Type B pancreatic cell (in vitro differentiated cells): ENCODE measurements at regions not wholly inside any gene's neighbourhood (a gene's known extent, or its start where the extent isn't known, plus 50 kb on each side); places are given as distances from the start of the nearest gene placed in this dataset.
"Not testable (repeated sequence)": the region's sequence is repeated elsewhere in the genome, so short reads cannot be mapped to it uniquely, and the experiment has no call there.

ENCODE experiments used
- DNase-seq: peaks from one replicate; pipeline ENCODE4 v3.0.0; 2021; ENCODE audit warnings: mixed read lengths; ENCODE audit not compliant: unreplicated experiment; ENCODE audit errors: extremely low spot score
- H3K27ac Mint-ChIP-seq: 2 replicates; pipeline ENCODE4 v1.8.0; 2021; ENCODE audit warnings: mild to moderate bottlenecking, mixed read lengths
- H3K27me3 Mint-ChIP-seq: 2 replicates; pipeline ENCODE4 v1.8.0; 2021; ENCODE audit warnings: mixed read lengths
- H3K36me3 Mint-ChIP-seq: 2 replicates; pipeline ENCODE4 v1.8.0; 2021; ENCODE audit warnings: mixed read lengths
- H3K4me1 Mint-ChIP-seq: one replicate; pipeline ENCODE4 v1.8.0; 2021; ENCODE audit warnings: mixed read lengths; ENCODE audit not compliant: unreplicated experiment
- H3K4me3 Mint-ChIP-seq: 2 replicates; pipeline ENCODE4 v1.8.0; 2021; ENCODE audit warnings: mild to moderate bottlenecking, mixed read lengths
- H3K9me3 Mint-ChIP-seq: 2 replicates; pipeline ENCODE4 v1.8.0; 2021; ENCODE audit warnings: mixed read lengths
- TF ChIP-seq, protein P1 (sequence below): fragments of 200-600 bp; sonication (generic); conservative IDR thresholded peaks from 2 replicates; pipeline ENCODE4 v1.5.0; 2021; ENCODE audit warnings: antibody characterized with exemption, mild to moderate bottlenecking

DNA sequence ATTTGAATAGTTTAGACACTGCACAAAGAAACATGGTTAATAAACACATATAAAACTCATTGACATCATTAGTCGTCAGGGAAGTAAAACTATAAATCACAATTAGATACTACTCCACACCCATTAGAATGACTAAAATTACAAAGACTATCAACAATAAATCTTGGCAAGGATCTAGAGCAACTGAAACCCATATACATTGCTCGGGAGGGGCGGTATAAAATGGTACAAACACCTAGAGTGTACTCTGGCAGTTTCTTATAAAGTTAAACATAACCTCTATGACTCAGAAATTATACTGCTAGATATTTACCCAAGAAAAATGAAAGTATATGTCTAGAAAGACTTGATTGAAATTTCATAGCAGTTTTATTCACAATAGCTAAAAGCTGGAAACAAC is 434.2 kb downstream of the RWDD3 start:
- H3K27ac Mint-ChIP-seq: no peak overlapping the region
- no peak for DNase-seq
- H3K27me3 Mint-ChIP-seq: no peaks in the 10 kb centered on the region
- H3K36me3 Mint-ChIP-seq: no peaks in the 10 kb centered on the region
- no peaks in the 10 kb centered on the region for H3K9me3 Mint-ChIP-seq
- TF ChIP-seq, protein P1, sequence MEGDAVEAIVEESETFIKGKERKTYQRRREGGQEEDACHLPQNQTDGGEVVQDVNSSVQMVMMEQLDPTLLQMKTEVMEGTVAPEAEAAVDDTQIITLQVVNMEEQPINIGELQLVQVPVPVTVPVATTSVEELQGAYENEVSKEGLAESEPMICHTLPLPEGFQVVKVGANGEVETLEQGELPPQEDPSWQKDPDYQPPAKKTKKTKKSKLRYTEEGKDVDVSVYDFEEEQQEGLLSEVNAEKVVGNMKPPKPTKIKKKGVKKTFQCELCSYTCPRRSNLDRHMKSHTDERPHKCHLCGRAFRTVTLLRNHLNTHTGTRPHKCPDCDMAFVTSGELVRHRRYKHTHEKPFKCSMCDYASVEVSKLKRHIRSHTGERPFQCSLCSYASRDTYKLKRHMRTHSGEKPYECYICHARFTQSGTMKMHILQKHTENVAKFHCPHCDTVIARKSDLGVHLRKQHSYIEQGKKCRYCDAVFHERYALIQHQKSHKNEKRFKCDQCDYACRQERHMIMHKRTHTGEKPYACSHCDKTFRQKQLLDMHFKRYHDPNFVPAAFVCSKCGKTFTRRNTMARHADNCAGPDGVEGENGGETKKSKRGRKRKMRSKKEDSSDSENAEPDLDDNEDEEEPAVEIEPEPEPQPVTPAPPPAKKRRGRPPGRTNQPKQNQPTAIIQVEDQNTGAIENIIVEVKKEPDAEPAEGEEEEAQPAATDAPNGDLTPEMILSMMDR: no peak
- H3K4me3 Mint-ChIP-seq: no peak overlapping the region
- no peaks in the 10 kb centered on the region for H3K4me1 Mint-ChIP-seq

DNA sequence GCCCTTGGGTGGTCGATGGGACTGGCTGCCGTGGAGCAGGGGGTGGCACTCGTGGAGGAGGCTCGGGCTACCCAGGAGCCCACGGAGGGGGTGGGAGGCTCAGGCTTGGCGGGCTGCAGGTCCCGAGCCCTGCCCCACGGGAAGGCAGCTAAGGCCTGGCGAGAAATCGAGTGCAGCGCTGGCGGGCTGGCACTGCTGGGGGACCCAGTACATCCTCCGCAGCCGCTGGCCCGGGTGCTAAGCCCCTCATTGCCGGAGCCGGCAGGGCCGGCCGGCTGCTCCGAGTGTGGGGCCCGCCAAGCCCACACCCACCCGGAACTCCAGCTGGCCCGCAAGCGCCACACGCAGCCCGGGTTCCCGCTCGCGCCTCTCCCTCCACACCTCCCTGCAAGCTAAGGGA is 435.6 kb downstream of the RWDD3 start:
- DNase-seq, H3K4me1 Mint-ChIP-seq, H3K27ac Mint-ChIP-seq, H3K36me3 Mint-ChIP-seq, H3K4me3 Mint-ChIP-seq, H3K9me3 Mint-ChIP-seq, H3K27me3 Mint-ChIP-seq: not testable (repeated sequence)

- no peaks in the 10 kb centered on the region for H3K4me1 Mint-ChIP-seq
- H3K27ac Mint-ChIP-seq: no peak overlapping the region
- no peaks in the 10 kb centered on the region for H3K27me3 Mint-ChIP-seq
- no peaks in the 10 kb centered on the region for H3K36me3 Mint-ChIP-seq
- TF ChIP-seq, protein P1: no peak
- DNase-seq: no peak
- H3K4me3 Mint-ChIP-seq: no peak overlapping the region
- H3K9me3 Mint-ChIP-seq: no peaks in the 10 kb centered on the region
Observed at GRCh38 chr1:95671098-95671497, 437.1 kb downstream of the RWDD3 start.

DNA sequence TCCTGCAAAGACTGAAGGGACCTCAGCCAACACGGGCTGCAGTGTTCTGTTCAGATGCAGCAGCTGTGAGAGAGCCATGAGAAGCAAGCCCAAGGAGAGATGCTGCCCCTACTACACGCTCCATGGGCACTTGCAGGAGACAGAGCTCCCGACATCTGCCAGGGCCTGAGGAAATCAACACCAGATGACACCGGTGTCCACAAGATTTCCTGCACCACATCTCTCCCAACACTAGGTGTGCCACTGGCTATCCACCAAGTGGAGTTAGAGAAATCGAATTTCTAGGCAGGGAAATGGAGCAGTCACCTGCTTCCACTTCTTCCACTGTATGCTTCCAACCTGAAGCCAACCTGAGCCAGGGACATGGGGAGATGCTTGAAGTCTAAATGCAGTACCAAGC is 445.3 kb downstream of the RWDD3 start:
- Mint-ChIP-seq H3K9me3 (no peaks in the 10 kb centered on the region), H3K27ac (no peak overlapping the region), H3K27me3 (no peaks in the 10 kb centered on the region), H3K4me3 (no peak overlapping the region), H3K36me3 (no peaks in the 10 kb centered on the region), H3K4me1 (no peaks in the 10 kb centered on the region)
- TF ChIP-seq, protein P1: no peak
- no peak for DNase-seq

DNA sequence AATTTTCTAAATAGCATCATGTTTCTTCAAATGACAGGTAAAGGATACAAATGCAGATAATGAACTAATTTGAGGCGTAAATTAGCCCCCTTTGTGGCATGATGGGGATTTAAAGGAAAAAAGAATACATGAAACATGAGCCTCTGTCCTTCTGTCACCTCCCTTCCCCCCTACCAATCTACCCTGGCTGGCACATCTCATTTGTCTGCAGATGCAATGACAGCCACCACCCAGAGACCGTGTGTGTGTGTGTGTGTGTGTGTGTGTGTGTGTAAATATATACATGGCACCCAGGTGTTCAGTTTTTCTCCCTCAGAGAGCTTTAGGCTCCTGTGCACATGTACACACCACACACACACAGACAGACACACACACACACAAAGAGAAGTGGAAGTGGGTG is 451.1 kb downstream of the RWDD3 start:
- no peak for DNase-seq
- Mint-ChIP-seq H3K4me3 (no peak overlapping the region), H3K4me1 (peaks cover 4% of the 10 kb centered on the region), H3K36me3 (no peaks in the 10 kb centered on the region), H3K27me3 (no peaks in the 10 kb centered on the region), H3K27ac (no peak overlapping the region), H3K9me3 (no peaks in the 10 kb centered on the region)
- TF ChIP-seq, protein P1: no peak

DNA sequence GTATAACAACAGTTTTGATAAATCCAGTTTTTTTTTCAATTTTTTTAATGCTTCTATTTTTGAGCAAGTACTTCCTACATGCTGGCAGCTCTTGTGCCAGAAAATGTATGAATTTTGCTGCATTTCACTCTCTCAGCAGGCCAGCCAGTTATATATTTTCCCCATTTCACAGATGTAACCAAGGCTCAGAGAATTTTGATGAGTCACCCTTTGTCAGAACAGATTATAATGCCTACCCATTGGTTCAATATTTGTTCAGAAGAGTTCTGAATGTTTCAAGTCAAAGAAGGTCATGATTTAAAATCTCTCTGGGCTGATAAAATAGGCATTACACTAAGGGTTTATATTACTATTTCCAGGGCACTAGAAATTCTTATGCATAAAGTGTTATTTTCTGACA is 452.2 kb downstream of the RWDD3 start:
- H3K27me3 Mint-ChIP-seq: no peaks in the 10 kb centered on the region
- no peak overlapping the region for H3K27ac Mint-ChIP-seq
- DNase-seq: no peak
- TF ChIP-seq, protein P1: no peak
- H3K36me3 Mint-ChIP-seq: no peaks in the 10 kb centered on the region
- peaks cover 4% of the 10 kb centered on the region for H3K4me1 Mint-ChIP-seq
- H3K9me3 Mint-ChIP-seq: no peaks in the 10 kb centered on the region
- no peak overlapping the region for H3K4me3 Mint-ChIP-seq
